HG02759 (cell line): ENCODE measurements at regions not wholly inside any gene's neighbourhood (a gene's known extent, or its start where the extent isn't known, plus 50 kb on each side); places are given as distances from the start of the nearest gene placed in this dataset.
"Not testable (repeated sequence)": the region's sequence is repeated elsewhere in the genome, so short reads cannot be mapped to it uniquely, and the experiment has no call there.

ENCODE experiments used
- ATAC-seq: cut with Tn5 transposase; IDR thresholded peaks from one replicate; pipeline ENCODE4 v1.9.1; 2021; ENCODE audit warnings: mild to moderate bottlenecking, moderate library complexity; ENCODE audit not compliant: unreplicated experiment

GRCh38 chr21:27571706-27572105, 604.8 kb upstream of the ADAMTS5 start:
- no peak for ATAC-seq

- ATAC-seq: no peak
These were observed 603.5 kb upstream of the ADAMTS5 start for GRCh38 chr21:27570306-27570868.

- no peak for ATAC-seq
These were observed 602.9 kb upstream of the ADAMTS5 start for GRCh38 chr21:27569831-27570230.

- ATAC-seq: no peak
These were observed 602.2 kb upstream of the ADAMTS5 start for GRCh38 chr21:27569091-27569490.

GRCh38 chr21:27567381-27567780, 600.5 kb upstream of the ADAMTS5 start:
- ATAC-seq: no peak

GRCh38 chr21:27566521-27566920, 599.6 kb upstream of the ADAMTS5 start:
- ATAC-seq: no peak

GRCh38 chr21:27565364-27565763, 598.5 kb upstream of the ADAMTS5 start:
- no peak for ATAC-seq

- no peak for ATAC-seq
These were observed 597.9 kb upstream of the ADAMTS5 start for GRCh38 chr21:27564684-27565301.

- ATAC-seq: no peak
These were observed 595.4 kb upstream of the ADAMTS5 start for GRCh38 chr21:27562303-27562702.

GRCh38 chr21:27561116-27561515, 594.2 kb upstream of the ADAMTS5 start:
- ATAC-seq: no peak

GRCh38 chr21:27557356-27557755, 590.5 kb upstream of the ADAMTS5 start:
- no peak for ATAC-seq

GRCh38 chr21:27555996-27556395, 589.1 kb upstream of the ADAMTS5 start:
- no peak for ATAC-seq

GRCh38 chr21:27550287-27550686, 583.4 kb upstream of the ADAMTS5 start:
- no peak for ATAC-seq

GRCh38 chr21:27548486-27548885, 581.6 kb upstream of the ADAMTS5 start:
- ATAC-seq: no peak

GRCh38 chr21:27545754-27546349, 579.0 kb upstream of the ADAMTS5 start:
- no peak for ATAC-seq

GRCh38 chr21:27542126-27542525, 575.2 kb upstream of the ADAMTS5 start:
- not testable (repeated sequence) for ATAC-seq

GRCh38 chr21:27536319-27536718, 569.4 kb upstream of the ADAMTS5 start:
- no peak for ATAC-seq

- ATAC-seq: no peak
These were observed 568.3 kb upstream of the ADAMTS5 start for GRCh38 chr21:27535188-27535587.

GRCh38 chr21:27534206-27534605, 567.3 kb upstream of the ADAMTS5 start:
- no peak for ATAC-seq

GRCh38 chr21:27532076-27532475, 565.2 kb upstream of the ADAMTS5 start:
- ATAC-seq: no peak

- ATAC-seq: no peak
These were observed 561.8 kb upstream of the ADAMTS5 start for GRCh38 chr21:27528697-27529096.

GRCh38 chr21:27526451-27526850, 559.6 kb upstream of the ADAMTS5 start:
- ATAC-seq: no peak

GRCh38 chr21:27525780-27526179, 558.9 kb upstream of the ADAMTS5 start:
- ATAC-seq: no peak
